ENCODE measurements at regions not wholly inside any gene's neighbourhood (a gene's known extent, or its start where the extent isn't known, plus 50 kb on each side); places are given as distances from the start of the nearest gene placed in this dataset.
"Not testable (repeated sequence)": the region's sequence is repeated elsewhere in the genome, so short reads cannot be mapped to it uniquely, and the experiment has no call there.

- DNase-seq = no peak
- CTCF ChIA-PET = no interaction called here
- no peak overlapping the region for H3K27ac Mint-ChIP-seq
- H3K4me1 Mint-ChIP-seq = no peaks in the 10 kb centered on the region
- no peak overlapping the region for H3K4me3 Mint-ChIP-seq
- H3K27me3 Mint-ChIP-seq = no peaks in the 10 kb centered on the region
- H3K36me3 Mint-ChIP-seq = no peaks in the 10 kb centered on the region
- peaks cover 14% of the 10 kb centered on the region for H3K9me3 Mint-ChIP-seq
Observed at GRCh38 chr7:119886007-119886406, 387.0 kb upstream of the KCND2 start.

GRCh38 chr7:119886525-119886924 lies 386.4 kb upstream of the KCND2 start:
- H3K9me3 Mint-ChIP-seq = peaks cover 14% of the 10 kb centered on the region
- H3K4me1 Mint-ChIP-seq, CTCF ChIA-PET, DNase-seq, H3K4me3 Mint-ChIP-seq, H3K27ac Mint-ChIP-seq, H3K36me3 Mint-ChIP-seq, H3K27me3 Mint-ChIP-seq: not testable (repeated sequence)

GRCh38 chr7:119888251-119888650 lies 384.7 kb upstream of the KCND2 start:
- CTCF ChIA-PET = no interaction called here
- no peak for DNase-seq

GRCh38 chr7:119890631-119891030 lies 382.3 kb upstream of the KCND2 start:
- no peak overlapping the region for H3K4me3 Mint-ChIP-seq
- no peaks in the 10 kb centered on the region for H3K4me1 Mint-ChIP-seq
- H3K9me3 Mint-ChIP-seq = peaks cover 15% of the 10 kb centered on the region
- no peak for DNase-seq
- CTCF ChIA-PET = no interaction called here
- H3K27me3 Mint-ChIP-seq = no peaks in the 10 kb centered on the region
- H3K27ac Mint-ChIP-seq = no peak overlapping the region
- H3K36me3 Mint-ChIP-seq = no peaks in the 10 kb centered on the region

More at GRCh38 chr7:119888251-119888650, 384.7 kb upstream of the KCND2 start:
- H3K36me3 Mint-ChIP-seq = no peaks in the 10 kb centered on the region
- H3K27me3 Mint-ChIP-seq = no peaks in the 10 kb centered on the region
- H3K9me3 Mint-ChIP-seq = peaks cover 13% of the 10 kb centered on the region
- no peak overlapping the region for H3K27ac Mint-ChIP-seq
- H3K4me1 Mint-ChIP-seq = no peaks in the 10 kb centered on the region
- H3K4me3 Mint-ChIP-seq = no peak overlapping the region

- Mint-ChIP-seq H3K9me3 (peaks cover 11% of the 10 kb centered on the region), H3K4me1 (no peaks in the 10 kb centered on the region), H3K36me3 (no peaks in the 10 kb centered on the region), H3K27ac (no peak overlapping the region), H3K4me3 (no peak overlapping the region), H3K27me3 (no peaks in the 10 kb centered on the region)
- DNase-seq = no peak
- CTCF ChIA-PET = no interaction called here
Observed at GRCh38 chr7:119895320-119895719, 377.7 kb upstream of the KCND2 start.

- no peak for DNase-seq
- no peaks in the 10 kb centered on the region for H3K36me3 Mint-ChIP-seq
- no peak overlapping the region for H3K4me3 Mint-ChIP-seq
- H3K4me1 Mint-ChIP-seq = no peaks in the 10 kb centered on the region
- H3K27ac Mint-ChIP-seq = no peak overlapping the region
- CTCF ChIA-PET = interaction anchor here (0.7 kb wide), 1 partner anchor 802 kb away, joined by 3 read pairs; no protein-coding TSS in a partner anchor
- no peaks in the 10 kb centered on the region for H3K27me3 Mint-ChIP-seq
- peaks cover 11% of the 10 kb centered on the region for H3K9me3 Mint-ChIP-seq
Observed at GRCh38 chr7:119896386-119896785, 376.6 kb upstream of the KCND2 start.

GRCh38 chr7:119900996-119901672 lies 371.8 kb upstream of the KCND2 start:
- H3K9me3 Mint-ChIP-seq = peaks cover 8% of the 10 kb centered on the region
- CTCF ChIA-PET = no interaction called here
- H3K27me3 Mint-ChIP-seq = no peaks in the 10 kb centered on the region
- H3K27ac Mint-ChIP-seq = no peak overlapping the region
- H3K4me1 Mint-ChIP-seq = no peaks in the 10 kb centered on the region
- H3K36me3 Mint-ChIP-seq = no peaks in the 10 kb centered on the region
- DNase-seq = no peak
- no peak overlapping the region for H3K4me3 Mint-ChIP-seq

GRCh38 chr7:119903085-119903484 lies 369.9 kb upstream of the KCND2 start:
- no peak for DNase-seq
- no peak overlapping the region for H3K27ac Mint-ChIP-seq
- H3K27me3 Mint-ChIP-seq = no peaks in the 10 kb centered on the region
- H3K4me3 Mint-ChIP-seq = no peak overlapping the region
- no peaks in the 10 kb centered on the region for H3K36me3 Mint-ChIP-seq
- peaks cover 11% of the 10 kb centered on the region for H3K9me3 Mint-ChIP-seq
- CTCF ChIA-PET = no interaction called here
- H3K4me1 Mint-ChIP-seq = no peaks in the 10 kb centered on the region

- H3K9me3 Mint-ChIP-seq = peaks cover 16% of the 10 kb centered on the region
- H3K36me3 Mint-ChIP-seq = no peaks in the 10 kb centered on the region
- no peak overlapping the region for H3K4me3 Mint-ChIP-seq
- no peaks in the 10 kb centered on the region for H3K4me1 Mint-ChIP-seq
- no peak overlapping the region for H3K27ac Mint-ChIP-seq
- CTCF ChIA-PET = no interaction called here
- no peaks in the 10 kb centered on the region for H3K27me3 Mint-ChIP-seq
- DNase-seq = no peak
Observed at GRCh38 chr7:119905495-119905894, 367.5 kb upstream of the KCND2 start.

- Mint-ChIP-seq H3K27ac (no peak overlapping the region), H3K4me3 (no peak overlapping the region), H3K27me3 (no peaks in the 10 kb centered on the region)
Observed at GRCh38 chr7:119908948-119909347, 364.0 kb upstream of the KCND2 start.

GRCh38 chr7:119914119-119914518 lies 358.9 kb upstream of the KCND2 start:
- H3K36me3 Mint-ChIP-seq, CTCF ChIA-PET, H3K27me3 Mint-ChIP-seq, H3K4me3 Mint-ChIP-seq, H3K27ac Mint-ChIP-seq, H3K4me1 Mint-ChIP-seq, DNase-seq: not testable (repeated sequence)
- peaks cover 11% of the 10 kb centered on the region for H3K9me3 Mint-ChIP-seq

More at GRCh38 chr7:119908948-119909347, 364.0 kb upstream of the KCND2 start:
- Mint-ChIP-seq H3K4me1 (no peaks in the 10 kb centered on the region), H3K9me3 (peaks cover 16% of the 10 kb centered on the region), H3K36me3 (no peaks in the 10 kb centered on the region)
- CTCF ChIA-PET = no interaction called here
- no peak for DNase-seq

- no peak for DNase-seq
- no peaks in the 10 kb centered on the region for H3K36me3 Mint-ChIP-seq
- no peak overlapping the region for H3K27ac Mint-ChIP-seq
- H3K9me3 Mint-ChIP-seq = peaks cover 11% of the 10 kb centered on the region
- H3K4me3 Mint-ChIP-seq = no peak overlapping the region
- CTCF ChIA-PET = no interaction called here
- no peaks in the 10 kb centered on the region for H3K27me3 Mint-ChIP-seq
- no peaks in the 10 kb centered on the region for H3K4me1 Mint-ChIP-seq
Observed at GRCh38 chr7:119916501-119916900, 356.5 kb upstream of the KCND2 start.

GRCh38 chr7:119918185-119918584 lies 354.8 kb upstream of the KCND2 start:
- Mint-ChIP-seq H3K36me3 (no peaks in the 10 kb centered on the region), H3K4me3 (no peak overlapping the region), H3K27ac (no peak overlapping the region), H3K9me3 (peaks cover 11% of the 10 kb centered on the region), H3K27me3 (no peaks in the 10 kb centered on the region), H3K4me1 (no peaks in the 10 kb centered on the region)
- no peak for DNase-seq
- CTCF ChIA-PET = no interaction called here

GRCh38 chr7:119919986-119920385 lies 353.0 kb upstream of the KCND2 start:
- CTCF ChIA-PET = no interaction called here
- Mint-ChIP-seq H3K36me3 (no peaks in the 10 kb centered on the region), H3K27me3 (no peaks in the 10 kb centered on the region), H3K4me1 (no peaks in the 10 kb centered on the region), H3K27ac (no peak overlapping the region), H3K4me3 (no peak overlapping the region), H3K9me3 (peaks cover 3% of the 10 kb centered on the region)
- DNase-seq = no peak

GRCh38 chr7:119925581-119926289 lies 347.2 kb upstream of the KCND2 start:
- peaks cover 3% of the 10 kb centered on the region for H3K9me3 Mint-ChIP-seq
- H3K27ac Mint-ChIP-seq = no peak overlapping the region
- H3K27me3 Mint-ChIP-seq = no peaks in the 10 kb centered on the region
- CTCF ChIA-PET = no interaction called here
- H3K4me1 Mint-ChIP-seq = no peaks in the 10 kb centered on the region
- no peak overlapping the region for H3K4me3 Mint-ChIP-seq
- DNase-seq = no peak
- H3K36me3 Mint-ChIP-seq = no peaks in the 10 kb centered on the region

Data from activated naive CD4-positive, alpha-beta T cell treated with anti-CD3 and anti-CD28 coated beads, Interleukin-2, amount 10 ng/mL, durations not matched to agents 7 days and 5 days (primary cell).